HG03565 (cell line): ENCODE measurements at regions not wholly inside any gene's neighbourhood (a gene's known extent, or its start where the extent isn't known, plus 50 kb on each side); places are given as distances from the start of the nearest gene placed in this dataset.

ENCODE experiments used
- ATAC-seq: cut with Tn5 transposase; IDR thresholded peaks from one replicate; pipeline ENCODE4 v1.9.1; 2021; ENCODE audit warnings: mild to moderate bottlenecking, moderate library complexity; ENCODE audit not compliant: unreplicated experiment

DNA sequence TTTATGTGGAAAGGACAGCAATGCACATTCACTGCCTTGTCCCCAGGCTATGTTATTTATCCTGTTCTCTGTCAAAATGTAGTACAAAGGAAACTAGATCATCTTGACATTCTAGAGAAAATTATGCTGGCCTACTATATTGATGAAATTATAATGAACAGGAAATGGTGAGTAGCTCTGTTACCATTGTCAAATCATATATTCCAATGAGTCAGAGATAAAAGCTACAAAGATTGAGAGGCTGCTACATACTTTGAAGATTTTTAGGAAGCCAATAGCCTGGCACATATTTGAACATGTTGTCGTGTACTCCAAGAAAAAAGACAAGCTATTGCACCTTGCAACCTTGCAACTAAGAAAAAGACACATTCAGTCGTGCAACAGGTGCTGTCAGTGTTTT is 52.7 kb upstream of the TET2 start:
- no peak for ATAC-seq
